ENCODE measurements at regions not wholly inside any gene's neighbourhood (a gene's known extent, or its start where the extent isn't known, plus 50 kb on each side); places are given as distances from the start of the nearest gene placed in this dataset.

DNA sequence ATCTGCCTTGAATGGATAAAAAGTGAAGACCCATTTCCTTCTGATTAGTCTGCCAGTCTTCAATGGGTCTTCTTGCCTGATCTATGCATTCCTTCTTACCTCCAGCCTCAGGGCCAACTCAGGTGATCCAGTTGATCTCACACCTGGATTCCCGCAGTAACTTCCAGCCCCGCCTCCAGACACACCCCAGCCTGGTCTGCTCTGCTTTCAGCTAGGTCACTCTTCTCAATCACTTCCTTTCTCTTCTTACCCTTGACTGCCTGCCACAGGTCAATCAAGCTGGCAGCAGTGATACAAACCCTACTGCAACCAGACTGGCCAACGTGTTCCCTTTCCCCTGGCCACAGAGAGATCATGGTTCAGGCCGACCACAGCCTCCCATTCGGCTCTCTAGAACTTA lies 263.6 kb downstream of the ZNF516 start:
- TF ChIP-seq POLR2AphosphoS5 (IDR thresholded peaks at IDR 0.05) (no peak), POLR2A (IDR thresholded peaks at IDR 0.05) (no peak)
- TF ChIP-seq, protein P1, sequence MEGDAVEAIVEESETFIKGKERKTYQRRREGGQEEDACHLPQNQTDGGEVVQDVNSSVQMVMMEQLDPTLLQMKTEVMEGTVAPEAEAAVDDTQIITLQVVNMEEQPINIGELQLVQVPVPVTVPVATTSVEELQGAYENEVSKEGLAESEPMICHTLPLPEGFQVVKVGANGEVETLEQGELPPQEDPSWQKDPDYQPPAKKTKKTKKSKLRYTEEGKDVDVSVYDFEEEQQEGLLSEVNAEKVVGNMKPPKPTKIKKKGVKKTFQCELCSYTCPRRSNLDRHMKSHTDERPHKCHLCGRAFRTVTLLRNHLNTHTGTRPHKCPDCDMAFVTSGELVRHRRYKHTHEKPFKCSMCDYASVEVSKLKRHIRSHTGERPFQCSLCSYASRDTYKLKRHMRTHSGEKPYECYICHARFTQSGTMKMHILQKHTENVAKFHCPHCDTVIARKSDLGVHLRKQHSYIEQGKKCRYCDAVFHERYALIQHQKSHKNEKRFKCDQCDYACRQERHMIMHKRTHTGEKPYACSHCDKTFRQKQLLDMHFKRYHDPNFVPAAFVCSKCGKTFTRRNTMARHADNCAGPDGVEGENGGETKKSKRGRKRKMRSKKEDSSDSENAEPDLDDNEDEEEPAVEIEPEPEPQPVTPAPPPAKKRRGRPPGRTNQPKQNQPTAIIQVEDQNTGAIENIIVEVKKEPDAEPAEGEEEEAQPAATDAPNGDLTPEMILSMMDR (IDR thresholded peaks at IDR 0.05): no peak

Measured in suprapubic skin (tissue), 4 donors.